Liver (tissue), 8 donors: ENCODE measurements at regions not wholly inside any gene's neighbourhood (a gene's known extent, or its start where the extent isn't known, plus 50 kb on each side); places are given as distances from the start of the nearest gene placed in this dataset.

ENCODE experiments used
- DNase-seq: peaks from one replicate; pipeline ENCODE4 v3.0.0-alpha.2; 2017; ENCODE audit warnings: low spot score
- H3K27ac ChIP-seq, 2 donors: one replicate each; pipeline ENCODE4 v1.7.0; 2013; ENCODE audit warnings: inconsistent platforms in 2 of 2, low read length in 2 of 2, control low read depth in 1 of 2, low read depth in 1 of 2, mild to moderate bottlenecking in 1 of 2
- H3K27me3 ChIP-seq, 4 donors: one replicate each; pipeline versions ENCODE4 v1.6.1 to v1.7.0; 2013; ENCODE audit warnings: low read length in 3 of 4, inconsistent platforms in 1 of 4, mild to moderate bottlenecking in 1 of 4, moderate library complexity in 1 of 4; ENCODE audit not compliant: control insufficient read depth in 4 of 4, insufficient read depth in 4 of 4
- H3K36me3 ChIP-seq, 4 donors: one replicate each; pipeline versions ENCODE4 v1.6.1 to v1.7.0; 2013; ENCODE audit warnings: low read length in 3 of 4, mild to moderate bottlenecking in 3 of 4, low read depth in 1 of 4, moderate library complexity in 1 of 4; ENCODE audit not compliant: control insufficient read depth in 4 of 4, insufficient read depth in 3 of 4
- H3K4me1 ChIP-seq, 4 donors: one replicate each; pipeline versions ENCODE4 v1.6.1 to v1.7.0; 2013; ENCODE audit warnings: low read length in 3 of 4, mild to moderate bottlenecking in 3 of 4, moderate library complexity in 1 of 4; ENCODE audit not compliant: control insufficient read depth in 4 of 4, insufficient read depth in 4 of 4
- H3K4me3 ChIP-seq, 3 donors: one replicate each; pipeline versions ENCODE4 v1.6.1 to v1.7.0; 2013; ENCODE audit warnings: low read length in 3 of 3, control low read depth in 1 of 3, low read depth in 1 of 3, mild to moderate bottlenecking in 1 of 3
- H3K9ac ChIP-seq, 2 donors: one replicate each; pipeline ENCODE4 v1.7.0; 2013; ENCODE audit warnings: low read length in 2 of 2, mild to moderate bottlenecking in 2 of 2, moderate library complexity in 2 of 2, control low read depth in 1 of 2, low read depth in 1 of 2
- H3K9me3 ChIP-seq, 4 donors: one replicate each; pipeline versions ENCODE4 v1.6.1 to v1.7.0; 2013; ENCODE audit warnings: low read length in 3 of 4; ENCODE audit not compliant: control insufficient read depth in 4 of 4
- ATF3 ChIP-seq: IDR thresholded peaks from 2 replicates; pipeline ENCODE4 v1.6.1; 2016; ENCODE audit warnings: antibody characterized with exemption
- EGR1 ChIP-seq, 2 donors: IDR thresholded peaks; 2 replicates each; pipeline ENCODE4 v1.6.1; 2016 to 2018; ENCODE audit warnings: antibody characterized with exemption in 2 of 2, low read depth in 2 of 2
- FOXA1 ChIP-seq: IDR thresholded peaks from 2 replicates; pipeline ENCODE4 v1.6.1; 2016; ENCODE audit warnings: antibody characterized with exemption
- FOXA2 ChIP-seq: IDR thresholded peaks from 2 replicates; pipeline ENCODE4 v1.6.1; 2016; ENCODE audit warnings: antibody characterized with exemption
- GABPA ChIP-seq, 2 donors: IDR thresholded peaks in 1 of 2; conservative IDR thresholded peaks in 1 of 2; 2 replicates each; pipeline ENCODE4 v1.6.1; 2016; ENCODE audit warnings: antibody characterized with exemption in 2 of 2, mild to moderate bottlenecking in 1 of 2, moderate library complexity in 1 of 2
- HNF4A ChIP-seq, 2 donors: conservative IDR thresholded peaks; 2 replicates each; pipeline ENCODE4 v1.6.1; 2016; ENCODE audit warnings: antibody characterized with exemption in 2 of 2, mild to moderate bottlenecking in 2 of 2
- HNF4G ChIP-seq: IDR thresholded peaks from 2 replicates; pipeline ENCODE4 v1.6.1; 2016; ENCODE audit warnings: antibody characterized with exemption
- JUND ChIP-seq, 2 donors: IDR thresholded peaks; 2 replicates each; pipeline ENCODE4 v1.6.1; 2016; ENCODE audit warnings: antibody characterized with exemption in 2 of 2
- NR2F2 ChIP-seq: IDR thresholded peaks from 2 replicates; pipeline ENCODE4 v1.6.1; 2016; ENCODE audit warnings: antibody characterized with exemption
- RAD21 ChIP-seq, 2 donors: IDR thresholded peaks; 2 replicates each; pipeline ENCODE4 v1.6.1; 2016; ENCODE audit warnings: antibody characterized with exemption in 2 of 2, mild to moderate bottlenecking in 2 of 2
- RXRA ChIP-seq, 2 donors: IDR thresholded peaks; 2 replicates each; pipeline ENCODE4 v1.6.1; 2017 to 2018; ENCODE audit warnings: antibody characterized with exemption in 2 of 2, mild to moderate bottlenecking in 1 of 2
- SP1 ChIP-seq: IDR thresholded peaks from 2 replicates; pipeline ENCODE4 v1.6.1; 2018; ENCODE audit warnings: antibody characterized with exemption, mild to moderate bottlenecking
- TAF1 ChIP-seq: conservative IDR thresholded peaks from 2 replicates; pipeline ENCODE4 v1.6.1; 2016; ENCODE audit warnings: antibody characterized with exemption, mild to moderate bottlenecking
- YY1 ChIP-seq: IDR thresholded peaks from 2 replicates; pipeline ENCODE4 v1.6.1; 2016; ENCODE audit warnings: antibody characterized with exemption, mild to moderate bottlenecking
- WGBS: extraction: QIAGEN DNeasy Blood & Tissue Kit; methylation state at CpG from one replicate; pipeline ENCODE4 v1.1.7; 2013; 5-methylcytosine and 5-hydroxymethylcytosine counted together
- TF ChIP-seq, protein P1 (sequence below): fragments of 150-350 bp; IDR thresholded peaks from 2 replicates; pipeline ENCODE4 v1.5.1; 2017; ENCODE audit warnings: improper control_type of control experiment, low read depth, low read length; ENCODE audit not compliant: missing input control
- TF ChIP-seq, protein P2 (sequence below): IDR thresholded peaks from 2 replicates; pipeline ENCODE4 v1.6.1; 2016; ENCODE audit warnings: antibody characterized with exemption, mild to moderate bottlenecking
- TF ChIP-seq, protein P3 (sequence below): IDR thresholded peaks from 2 replicates; pipeline ENCODE4 v1.6.1; 2016; ENCODE audit warnings: antibody characterized with exemption
- TF ChIP-seq, protein P4 (sequence below): IDR thresholded peaks from 2 replicates; pipeline ENCODE4 v1.6.1; 2016; ENCODE audit warnings: antibody characterized with exemption
- donor health status: healthy.
- donor health status: healthy.
- donor health status: healthy.
- donor health status: healthy.
- donor health status: healthy.

- Histone ChIP-seq H3K4me1 (no peaks in the 10 kb centered on the region), H3K9ac (no peak overlapping the region), H3K36me3 (no peaks in the 10 kb centered on the region), H3K9me3 (no peaks in the 10 kb centered on the region), H3K4me3 (no peak overlapping the region), H3K27ac (no peak overlapping the region), H3K27me3 (no peaks in the 10 kb centered on the region)
- WGBS = 82% methylated on average over 9 of the region's 9 CpGs
- TF ChIP-seq HNF4G = no peak
- DNase-seq = no peak
These were observed 534.0 kb upstream of the B3GAT1 start for GRCh38 chr11:134945993-134946392.

GRCh38 chr11:134944986-134945385 lies 532.9 kb upstream of the B3GAT1 start:
- Histone ChIP-seq H3K36me3 (no peaks in the 10 kb centered on the region), H3K4me3 (no peak overlapping the region), H3K27ac (no peak overlapping the region), H3K9me3 (no peaks in the 10 kb centered on the region), H3K9ac (no peak overlapping the region), H3K27me3 (no peaks in the 10 kb centered on the region), H3K4me1 (no peaks in the 10 kb centered on the region)
- WGBS = 88% methylated on average over 10 of the region's 10 CpGs
- TF ChIP-seq, protein P1, sequence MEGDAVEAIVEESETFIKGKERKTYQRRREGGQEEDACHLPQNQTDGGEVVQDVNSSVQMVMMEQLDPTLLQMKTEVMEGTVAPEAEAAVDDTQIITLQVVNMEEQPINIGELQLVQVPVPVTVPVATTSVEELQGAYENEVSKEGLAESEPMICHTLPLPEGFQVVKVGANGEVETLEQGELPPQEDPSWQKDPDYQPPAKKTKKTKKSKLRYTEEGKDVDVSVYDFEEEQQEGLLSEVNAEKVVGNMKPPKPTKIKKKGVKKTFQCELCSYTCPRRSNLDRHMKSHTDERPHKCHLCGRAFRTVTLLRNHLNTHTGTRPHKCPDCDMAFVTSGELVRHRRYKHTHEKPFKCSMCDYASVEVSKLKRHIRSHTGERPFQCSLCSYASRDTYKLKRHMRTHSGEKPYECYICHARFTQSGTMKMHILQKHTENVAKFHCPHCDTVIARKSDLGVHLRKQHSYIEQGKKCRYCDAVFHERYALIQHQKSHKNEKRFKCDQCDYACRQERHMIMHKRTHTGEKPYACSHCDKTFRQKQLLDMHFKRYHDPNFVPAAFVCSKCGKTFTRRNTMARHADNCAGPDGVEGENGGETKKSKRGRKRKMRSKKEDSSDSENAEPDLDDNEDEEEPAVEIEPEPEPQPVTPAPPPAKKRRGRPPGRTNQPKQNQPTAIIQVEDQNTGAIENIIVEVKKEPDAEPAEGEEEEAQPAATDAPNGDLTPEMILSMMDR = no peak
- TF ChIP-seq JUND (IDR thresholded peaks at IDR 0.05) = no peak
- no peak for TF ChIP-seq RXRA (IDR thresholded peaks at IDR 0.05)
- no peak for TF ChIP-seq TAF1
- no peak for TF ChIP-seq EGR1 (IDR thresholded peaks at IDR 0.05; ENCODE audit: low read depth in 2 of 2)
- TF ChIP-seq GABPA (IDR thresholded peaks at IDR 0.05 in 1 of 2, conservative IDR thresholded peaks at IDR 0.05 in 1 of 2) = no peak
- no peak for TF ChIP-seq HNF4A (conservative IDR thresholded peaks at IDR 0.05)
- TF ChIP-seq FOXA2 = no peak
- TF ChIP-seq, protein P2, sequence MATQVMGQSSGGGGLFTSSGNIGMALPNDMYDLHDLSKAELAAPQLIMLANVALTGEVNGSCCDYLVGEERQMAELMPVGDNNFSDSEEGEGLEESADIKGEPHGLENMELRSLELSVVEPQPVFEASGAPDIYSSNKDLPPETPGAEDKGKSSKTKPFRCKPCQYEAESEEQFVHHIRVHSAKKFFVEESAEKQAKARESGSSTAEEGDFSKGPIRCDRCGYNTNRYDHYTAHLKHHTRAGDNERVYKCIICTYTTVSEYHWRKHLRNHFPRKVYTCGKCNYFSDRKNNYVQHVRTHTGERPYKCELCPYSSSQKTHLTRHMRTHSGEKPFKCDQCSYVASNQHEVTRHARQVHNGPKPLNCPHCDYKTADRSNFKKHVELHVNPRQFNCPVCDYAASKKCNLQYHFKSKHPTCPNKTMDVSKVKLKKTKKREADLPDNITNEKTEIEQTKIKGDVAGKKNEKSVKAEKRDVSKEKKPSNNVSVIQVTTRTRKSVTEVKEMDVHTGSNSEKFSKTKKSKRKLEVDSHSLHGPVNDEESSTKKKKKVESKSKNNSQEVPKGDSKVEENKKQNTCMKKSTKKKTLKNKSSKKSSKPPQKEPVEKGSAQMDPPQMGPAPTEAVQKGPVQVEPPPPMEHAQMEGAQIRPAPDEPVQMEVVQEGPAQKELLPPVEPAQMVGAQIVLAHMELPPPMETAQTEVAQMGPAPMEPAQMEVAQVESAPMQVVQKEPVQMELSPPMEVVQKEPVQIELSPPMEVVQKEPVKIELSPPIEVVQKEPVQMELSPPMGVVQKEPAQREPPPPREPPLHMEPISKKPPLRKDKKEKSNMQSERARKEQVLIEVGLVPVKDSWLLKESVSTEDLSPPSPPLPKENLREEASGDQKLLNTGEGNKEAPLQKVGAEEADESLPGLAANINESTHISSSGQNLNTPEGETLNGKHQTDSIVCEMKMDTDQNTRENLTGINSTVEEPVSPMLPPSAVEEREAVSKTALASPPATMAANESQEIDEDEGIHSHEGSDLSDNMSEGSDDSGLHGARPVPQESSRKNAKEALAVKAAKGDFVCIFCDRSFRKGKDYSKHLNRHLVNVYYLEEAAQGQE = no peak
- TF ChIP-seq NR2F2 = no peak
- TF ChIP-seq RAD21 (IDR thresholded peaks at IDR 0.05) = no peak
- no peak for TF ChIP-seq HNF4G
- TF ChIP-seq ATF3 = no peak
- no peak for TF ChIP-seq SP1
- TF ChIP-seq, protein P3, sequence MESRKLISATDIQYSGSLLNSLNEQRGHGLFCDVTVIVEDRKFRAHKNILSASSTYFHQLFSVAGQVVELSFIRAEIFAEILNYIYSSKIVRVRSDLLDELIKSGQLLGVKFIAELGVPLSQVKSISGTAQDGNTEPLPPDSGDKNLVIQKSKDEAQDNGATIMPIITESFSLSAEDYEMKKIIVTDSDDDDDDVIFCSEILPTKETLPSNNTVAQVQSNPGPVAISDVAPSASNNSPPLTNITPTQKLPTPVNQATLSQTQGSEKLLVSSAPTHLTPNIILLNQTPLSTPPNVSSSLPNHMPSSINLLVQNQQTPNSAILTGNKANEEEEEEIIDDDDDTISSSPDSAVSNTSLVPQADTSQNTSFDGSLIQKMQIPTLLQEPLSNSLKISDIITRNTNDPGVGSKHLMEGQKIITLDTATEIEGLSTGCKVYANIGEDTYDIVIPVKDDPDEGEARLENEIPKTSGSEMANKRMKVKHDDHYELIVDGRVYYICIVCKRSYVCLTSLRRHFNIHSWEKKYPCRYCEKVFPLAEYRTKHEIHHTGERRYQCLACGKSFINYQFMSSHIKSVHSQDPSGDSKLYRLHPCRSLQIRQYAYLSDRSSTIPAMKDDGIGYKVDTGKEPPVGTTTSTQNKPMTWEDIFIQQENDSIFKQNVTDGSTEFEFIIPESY = no peak
- TF ChIP-seq FOXA1 = no peak
- TF ChIP-seq YY1 = no peak
- TF ChIP-seq, protein P4, sequence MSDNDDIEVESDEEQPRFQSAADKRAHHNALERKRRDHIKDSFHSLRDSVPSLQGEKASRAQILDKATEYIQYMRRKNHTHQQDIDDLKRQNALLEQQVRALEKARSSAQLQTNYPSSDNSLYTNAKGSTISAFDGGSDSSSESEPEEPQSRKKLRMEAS = no peak
- no peak for DNase-seq
